Body of pancreas (tissue), 4 donors: ENCODE measurements at regions not wholly inside any gene's neighbourhood (a gene's known extent, or its start where the extent isn't known, plus 50 kb on each side); places are given as distances from the start of the nearest gene placed in this dataset.

Source experiments
- ATAC-seq: fragments of 150-250 bp; one replicate; pipeline ENCODE4 v1.9.1; 2016
- DNase-seq, 4 donors: peaks; one replicate each; pipeline ENCODE4 v3.0.0-alpha.2; 2019
- H3K27ac ChIP-seq, 4 donors: fragments of 200-600 bp; sonication (generic); 1 replicate in 3 of 4; 2 replicates in 1 of 4; pipeline versions ENCODE4 v1.5.1 to v1.6.1; 2016 to 2019; ENCODE audit warnings: mild to moderate bottlenecking in 1 of 4, mixed read lengths in 1 of 4, moderate library complexity in 1 of 4
- H3K27me3 ChIP-seq, 2 donors: fragments of 200-600 bp; sonication (generic); one replicate each; pipeline ENCODE4 v1.6.0; 2016; ENCODE audit warnings: mild to moderate bottlenecking in 1 of 2
- H3K36me3 ChIP-seq, 2 donors: fragments of 200-600 bp; sonication (generic); replicated peaks in 1 of 2; 2 replicates each; pipeline ENCODE4 v1.5.1; 2016; ENCODE audit warnings: low read depth in 2 of 2; ENCODE audit not compliant: insufficient read depth in 1 of 2
- H3K4me1 ChIP-seq: fragments of 200-600 bp; sonication (generic); one replicate; pipeline ENCODE4 v1.6.0; 2016
- H3K4me3 ChIP-seq, 2 donors: fragments of 200-600 bp; sonication (generic); 1 replicate in 1 of 2; 2 replicates in 1 of 2; pipeline ENCODE4 v1.5.1; 2016 to 2019
- H3K9me3 ChIP-seq, 3 donors: fragments of 200-600 bp; sonication (generic); 1 replicate in 2 of 3; 2 replicates in 1 of 3; pipeline ENCODE4 v1.5.1; 2016
- CTCF ChIP-seq, 7 experiments: fragments of 450-650 bp in 4 of 7; fragments of 200-600 bp in 3 of 7; sonication (generic) in 3 of 7; IDR thresholded peaks; one replicate each; pipeline ENCODE4 v1.5.1; 2016 to 2019; ENCODE audit warnings: antibody characterized with exemption in 7 of 7
- POLR2A ChIP-seq, 3 donors: fragments of 450-650 bp; IDR thresholded peaks; one replicate each; pipeline ENCODE4 v1.6.1; 2016; ENCODE audit warnings: antibody characterized with exemption in 3 of 3, mild to moderate bottlenecking in 2 of 3
- WGBS, 2 donors: methylation state at CpG; one replicate each; pipeline ENCODE4 v1.1.5; 2017; 5-methylcytosine and 5-hydroxymethylcytosine counted together
- intact Hi-C: fragments of 100-400 bp; cut with DNase I; formaldehyde crosslinking; loops from one replicate; pipeline ENCODE4 v1.15.1; 2023

- intact Hi-C loops, result no loop called here
- no peaks in the 10 kb centered on the region for H3K9me3 ChIP-seq
- WGBS, 2 donors, result 74 to 83% methylated on average over 3 of the region's 3 CpGs
- no peaks in the 10 kb centered on the region for H3K36me3 ChIP-seq
- ATAC-seq, result no peak
- no peaks in the 10 kb centered on the region for H3K27me3 ChIP-seq
- DNase-seq, result no peak
- H3K27ac ChIP-seq, result no peak overlapping the region
- TF ChIP-seq CTCF (IDR thresholded peaks at IDR 0.05), result no peak
- TF ChIP-seq POLR2A (IDR thresholded peaks at IDR 0.05), result no peak
- no peak overlapping the region for H3K4me3 ChIP-seq
- H3K4me1 ChIP-seq, result no peaks in the 10 kb centered on the region
Measured at GRCh38 chr15:56844471-56844870, 74.0 kb upstream of the TCF12 start.

GRCh38 chr15:56839641-56840040 is 78.8 kb upstream of the TCF12 start:
- intact Hi-C loops, result no loop called here

GRCh38 chr15:56839099-56839498 is 79.3 kb upstream of the TCF12 start:
- ATAC-seq (no peak), DNase-seq (no peak)
- TF ChIP-seq CTCF (IDR thresholded peaks at IDR 0.05) (no peak), POLR2A (IDR thresholded peaks at IDR 0.05) (no peak)
- H3K36me3 ChIP-seq, result no peaks in the 10 kb centered on the region
- H3K27me3 ChIP-seq, result no peaks in the 10 kb centered on the region
- H3K4me1 ChIP-seq, result no peaks in the 10 kb centered on the region
- H3K27ac ChIP-seq, result no peak overlapping the region
- no peak overlapping the region for H3K4me3 ChIP-seq
- intact Hi-C loops, result no loop called here
- 72 to 75% methylated on average over 5 of the region's 5 CpGs for WGBS, 2 donors
- H3K9me3 ChIP-seq, result no peaks in the 10 kb centered on the region

More at GRCh38 chr15:56839641-56840040, 78.8 kb upstream of the TCF12 start:
- TF ChIP-seq CTCF (IDR thresholded peaks at IDR 0.05) (no peak), POLR2A (IDR thresholded peaks at IDR 0.05) (no peak)
- Histone ChIP-seq H3K27me3 (no peaks in the 10 kb centered on the region), H3K27ac (no peak overlapping the region), H3K36me3 (no peaks in the 10 kb centered on the region), H3K4me1 (no peaks in the 10 kb centered on the region), H3K4me3 (no peak overlapping the region), H3K9me3 (no peaks in the 10 kb centered on the region)
- DNase-seq, result no peak
- ATAC-seq, result no peak

GRCh38 chr15:56838085-56838484 is 80.4 kb upstream of the TCF12 start:
- H3K36me3 ChIP-seq, result no peaks in the 10 kb centered on the region
- TF ChIP-seq POLR2A (IDR thresholded peaks at IDR 0.05), result no peak
- no peak for TF ChIP-seq CTCF (IDR thresholded peaks at IDR 0.05)
- H3K27me3 ChIP-seq, result no peaks in the 10 kb centered on the region
- intact Hi-C loops, result no loop called here
- H3K4me3 ChIP-seq, result no peak overlapping the region
- WGBS, 2 donors, result 88 to 100% methylated on average over 4 of the region's 4 CpGs
- H3K9me3 ChIP-seq, result no peaks in the 10 kb centered on the region
- DNase-seq, result no peak
- H3K4me1 ChIP-seq, result peaks cover under 1% of the 10 kb centered on the region
- no peak for ATAC-seq
- no peak overlapping the region for H3K27ac ChIP-seq

GRCh38 chr15:56837273-56837672 is 81.2 kb upstream of the TCF12 start:
- Histone ChIP-seq H3K27ac (no peak overlapping the region), H3K9me3 (no peaks in the 10 kb centered on the region), H3K36me3 (no peaks in the 10 kb centered on the region), H3K27me3 (no peaks in the 10 kb centered on the region), H3K4me3 (no peak overlapping the region), H3K4me1 (peaks cover 9% of the 10 kb centered on the region)
- TF ChIP-seq CTCF (IDR thresholded peaks at IDR 0.05), result no peak
- no peak for TF ChIP-seq POLR2A (IDR thresholded peaks at IDR 0.05)
- intact Hi-C loops, result no loop called here
- no peak for ATAC-seq
- 85 to 87% methylated on average over 1 of the region's 1 CpG for WGBS, 2 donors
- no peak for DNase-seq
